ENCODE measurements at regions not wholly inside any gene's neighbourhood (a gene's known extent, or its start where the extent isn't known, plus 50 kb on each side); places are given as distances from the start of the nearest gene placed in this dataset.

DNA sequence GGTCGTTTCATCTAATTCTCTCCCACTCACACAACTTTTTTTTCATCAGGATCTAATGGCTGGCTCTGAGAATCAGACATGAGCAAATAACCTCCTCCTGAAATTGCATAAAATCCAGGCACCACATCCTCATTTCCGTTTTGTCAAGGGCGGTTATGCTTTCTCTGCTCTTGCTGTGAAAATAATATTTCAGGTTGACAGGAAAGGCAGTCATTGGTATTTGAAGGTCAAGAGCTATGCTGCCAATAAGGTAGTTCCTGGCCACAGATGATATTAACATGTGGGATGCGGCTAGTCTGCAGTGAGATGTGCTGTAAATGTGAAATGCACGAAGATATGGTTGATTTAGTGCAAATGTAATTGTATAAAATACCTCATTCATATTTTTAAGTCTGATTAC, 870.2 kb upstream of the TMEM132C start:
- TF ChIP-seq, protein P1, sequence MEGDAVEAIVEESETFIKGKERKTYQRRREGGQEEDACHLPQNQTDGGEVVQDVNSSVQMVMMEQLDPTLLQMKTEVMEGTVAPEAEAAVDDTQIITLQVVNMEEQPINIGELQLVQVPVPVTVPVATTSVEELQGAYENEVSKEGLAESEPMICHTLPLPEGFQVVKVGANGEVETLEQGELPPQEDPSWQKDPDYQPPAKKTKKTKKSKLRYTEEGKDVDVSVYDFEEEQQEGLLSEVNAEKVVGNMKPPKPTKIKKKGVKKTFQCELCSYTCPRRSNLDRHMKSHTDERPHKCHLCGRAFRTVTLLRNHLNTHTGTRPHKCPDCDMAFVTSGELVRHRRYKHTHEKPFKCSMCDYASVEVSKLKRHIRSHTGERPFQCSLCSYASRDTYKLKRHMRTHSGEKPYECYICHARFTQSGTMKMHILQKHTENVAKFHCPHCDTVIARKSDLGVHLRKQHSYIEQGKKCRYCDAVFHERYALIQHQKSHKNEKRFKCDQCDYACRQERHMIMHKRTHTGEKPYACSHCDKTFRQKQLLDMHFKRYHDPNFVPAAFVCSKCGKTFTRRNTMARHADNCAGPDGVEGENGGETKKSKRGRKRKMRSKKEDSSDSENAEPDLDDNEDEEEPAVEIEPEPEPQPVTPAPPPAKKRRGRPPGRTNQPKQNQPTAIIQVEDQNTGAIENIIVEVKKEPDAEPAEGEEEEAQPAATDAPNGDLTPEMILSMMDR (IDR thresholded peaks at IDR 0.05): no peak
- no peak for TF ChIP-seq POLR2A (IDR thresholded peaks at IDR 0.05)

Data from adrenal gland (tissue), 5 donors.